Activated CD8-positive, alpha-beta T cell treated with anti-CD3 and anti-CD28 coated beads for 36 hours (primary cell): ENCODE measurements at regions not wholly inside any gene's neighbourhood (a gene's known extent, or its start where the extent isn't known, plus 50 kb on each side); places are given as distances from the start of the nearest gene placed in this dataset.

Experiments
- ATAC-seq: fragments of 200-7000 bp; cut with Tn5 transposase; one replicate; pipeline ENCODE4 v1.10.0; 2021; ENCODE audit warnings: mild to moderate bottlenecking, moderate library complexity
- CTCF ChIA-PET: fragments of 350-600 bp; sonication (Branson Sonifier 250); formaldehyde crosslinking; loops from one replicate; lab custom pipeline; 2021; ENCODE audit warnings: antibody characterized with exemption; lab: Charles Lee
- POLR2A ChIA-PET: fragments of 350-600 bp; sonication (Branson Sonifier 250); formaldehyde crosslinking; loops from one replicate; lab custom pipeline; 2021; ENCODE audit warnings: antibody characterized with exemption; lab: Charles Lee
- DNase-seq: peaks from one replicate; pipeline ENCODE4 v3.0.0-alpha.2; 2020
- H3K27ac Mint-ChIP-seq: one replicate; pipeline ENCODE4 v1.8.0; 2021; ENCODE audit warnings: mild to moderate bottlenecking, mixed read lengths
- H3K27me3 Mint-ChIP-seq: one replicate; pipeline ENCODE4 v1.8.0; 2021; ENCODE audit warnings: mixed read lengths
- H3K36me3 Mint-ChIP-seq: one replicate; pipeline ENCODE4 v1.8.0; 2021; ENCODE audit warnings: low read depth, mixed read lengths
- H3K4me1 Mint-ChIP-seq: one replicate; pipeline ENCODE4 v1.8.0; 2021; ENCODE audit warnings: low read depth, mixed read lengths
- H3K4me3 Mint-ChIP-seq: one replicate; pipeline ENCODE4 v1.8.0; 2021; ENCODE audit warnings: mild to moderate bottlenecking, moderate library complexity, mixed read lengths
- H3K9me3 Mint-ChIP-seq: one replicate; pipeline ENCODE4 v1.8.0; 2021; ENCODE audit warnings: mixed read lengths
- intact Hi-C: fragments of 100-400 bp; cut with micrococcal nuclease; formaldehyde crosslinking; loops from one replicate; pipeline ENCODE4 v1.10.0; 2022
- TF ChIP-seq, protein P1 (sequence below): fragments of 200-600 bp; IDR thresholded peaks from one replicate; pipeline ENCODE4 v1.8.0; 2022; ENCODE audit warnings: antibody characterized with exemption, mild to moderate bottlenecking

DNA sequence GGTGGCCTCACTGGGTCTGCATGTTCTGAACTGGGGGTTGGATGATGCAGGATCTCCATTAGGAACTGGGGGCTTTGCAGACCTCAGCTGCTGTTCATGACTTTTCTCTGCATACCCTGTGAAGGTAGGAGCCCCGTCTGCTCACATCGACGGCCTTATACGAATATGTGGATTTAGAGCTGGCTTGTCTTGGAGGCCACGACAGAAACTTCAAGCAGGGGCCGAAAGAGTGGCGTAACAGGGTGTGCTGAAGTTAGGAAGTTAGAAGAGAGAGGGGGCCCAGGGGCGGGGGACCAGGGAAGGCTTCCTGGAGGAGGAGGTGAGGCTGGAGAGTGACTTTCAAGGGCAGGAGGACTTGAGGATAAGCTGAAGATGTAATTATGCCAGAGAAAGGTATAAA, 144.9 kb downstream of the TSN start:
- Mint-ChIP-seq H3K4me1 (no peaks in the 10 kb centered on the region), H3K27me3 (no peaks in the 10 kb centered on the region), H3K36me3 (no peaks in the 10 kb centered on the region), H3K27ac (no peak overlapping the region), H3K4me3 (no peak overlapping the region), H3K9me3 (no peaks in the 10 kb centered on the region)
- intact Hi-C loops = no loop called here
- ChIA-PET POLR2A (no interaction called here), CTCF (interaction anchor here (1.0 kb wide), 1 partner anchor 14 kb away, joined by 3 read pairs; no protein-coding TSS in a partner anchor)
- TF ChIP-seq, protein P1, sequence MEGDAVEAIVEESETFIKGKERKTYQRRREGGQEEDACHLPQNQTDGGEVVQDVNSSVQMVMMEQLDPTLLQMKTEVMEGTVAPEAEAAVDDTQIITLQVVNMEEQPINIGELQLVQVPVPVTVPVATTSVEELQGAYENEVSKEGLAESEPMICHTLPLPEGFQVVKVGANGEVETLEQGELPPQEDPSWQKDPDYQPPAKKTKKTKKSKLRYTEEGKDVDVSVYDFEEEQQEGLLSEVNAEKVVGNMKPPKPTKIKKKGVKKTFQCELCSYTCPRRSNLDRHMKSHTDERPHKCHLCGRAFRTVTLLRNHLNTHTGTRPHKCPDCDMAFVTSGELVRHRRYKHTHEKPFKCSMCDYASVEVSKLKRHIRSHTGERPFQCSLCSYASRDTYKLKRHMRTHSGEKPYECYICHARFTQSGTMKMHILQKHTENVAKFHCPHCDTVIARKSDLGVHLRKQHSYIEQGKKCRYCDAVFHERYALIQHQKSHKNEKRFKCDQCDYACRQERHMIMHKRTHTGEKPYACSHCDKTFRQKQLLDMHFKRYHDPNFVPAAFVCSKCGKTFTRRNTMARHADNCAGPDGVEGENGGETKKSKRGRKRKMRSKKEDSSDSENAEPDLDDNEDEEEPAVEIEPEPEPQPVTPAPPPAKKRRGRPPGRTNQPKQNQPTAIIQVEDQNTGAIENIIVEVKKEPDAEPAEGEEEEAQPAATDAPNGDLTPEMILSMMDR = no peak
- DNase-seq (no peak), ATAC-seq (no peak)

DNA sequence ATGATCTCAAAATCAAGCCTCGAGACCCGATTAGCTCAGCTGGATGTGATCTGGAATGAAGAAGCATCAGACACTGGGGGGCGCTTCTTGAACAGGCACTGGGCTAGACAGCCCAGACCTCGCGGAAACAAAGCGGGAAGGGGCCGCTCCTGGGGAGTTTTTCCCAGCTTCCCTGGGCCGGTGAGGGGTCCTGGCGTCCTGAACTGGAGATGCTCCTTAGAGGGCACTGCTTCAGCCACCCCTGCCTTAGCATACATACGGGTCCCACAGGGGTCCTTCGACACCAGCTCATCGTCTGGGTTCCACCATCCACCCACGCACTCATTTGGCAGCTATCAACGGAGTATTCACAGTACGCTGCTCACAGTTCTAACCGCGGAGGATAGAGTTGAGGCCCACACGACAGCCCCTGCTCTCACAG, 146.7 kb downstream of the TSN start:
- Mint-ChIP-seq H3K36me3 (no peaks in the 10 kb centered on the region), H3K27me3 (no peaks in the 10 kb centered on the region), H3K27ac (no peak overlapping the region), H3K4me3 (peak overlapping the region; percentile 47), H3K4me1 (no peaks in the 10 kb centered on the region), H3K9me3 (no peaks in the 10 kb centered on the region)
- TF ChIP-seq, protein P1 = no peak
- peak; percentile 66 for ATAC-seq
- ChIA-PET CTCF (no interaction called here), POLR2A (interaction anchor here (0.6 kb wide), 1 partner anchor 166 kb away, joined by 3 read pairs; the partner anchor contains the start of gene NIFK)
- intact Hi-C loops = no loop called here
- peak; percentile 47 for DNase-seq

GRCh38 chr2:121902616-121903015, 147.2 kb downstream of the TSN start:
- TF ChIP-seq, protein P1 = no peak
- Mint-ChIP-seq H3K27me3 (no peaks in the 10 kb centered on the region), H3K27ac (no peak overlapping the region), H3K9me3 (no peaks in the 10 kb centered on the region), H3K4me3 (peak overlapping the region; percentile 47), H3K4me1 (no peaks in the 10 kb centered on the region), H3K36me3 (no peaks in the 10 kb centered on the region)
- intact Hi-C loops = no loop called here
- CTCF ChIA-PET = interaction anchor here (1.3 kb wide), 1 partner anchor 14 kb away, joined by 4 read pairs; no protein-coding TSS in a partner anchor
- DNase-seq (no peak), ATAC-seq (no peak)
- POLR2A ChIA-PET = no interaction called here

- Mint-ChIP-seq H3K27me3 (no peaks in the 10 kb centered on the region), H3K4me1 (no peaks in the 10 kb centered on the region), H3K27ac (no peak overlapping the region), H3K9me3 (no peaks in the 10 kb centered on the region), H3K4me3 (peak overlapping the region; percentile 47), H3K36me3 (no peaks in the 10 kb centered on the region)
- CTCF ChIA-PET = interaction anchor here (1.3 kb wide), 1 partner anchor 15 kb away, joined by 4 read pairs; no protein-coding TSS in a partner anchor
- TF ChIP-seq, protein P1 = no peak
- POLR2A ChIA-PET = no interaction called here
- ATAC-seq (no peak), DNase-seq (no peak)
- intact Hi-C loops = no loop called here
These were observed 147.7 kb downstream of the TSN start for GRCh38 chr2:121903037-121903689.

DNA sequence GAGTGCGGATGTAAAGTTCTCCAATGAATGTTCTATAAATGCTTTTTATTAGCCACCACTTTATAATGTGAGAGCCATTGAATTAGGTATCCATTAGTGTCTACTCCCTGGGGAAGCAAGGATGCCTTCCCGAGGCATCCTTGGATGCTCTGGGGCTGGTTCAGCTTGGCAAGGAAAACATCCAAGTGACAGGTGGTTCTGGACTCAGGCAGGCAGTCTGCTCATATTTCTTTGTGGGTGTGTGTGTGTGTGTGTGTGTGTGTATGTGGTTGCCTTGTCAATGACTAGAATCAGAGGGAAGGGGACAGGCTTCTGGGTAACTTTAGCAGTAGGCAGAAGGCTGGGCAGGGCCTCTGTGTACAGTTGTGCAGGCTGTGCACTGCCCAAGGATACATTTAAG, 149.2 kb downstream of the TSN start:
- no peaks in the 10 kb centered on the region for H3K36me3 Mint-ChIP-seq
- H3K9me3 Mint-ChIP-seq = no peaks in the 10 kb centered on the region
- intact Hi-C loops = no loop called here
- TF ChIP-seq, protein P1 = no peak
- H3K27ac Mint-ChIP-seq = no peak overlapping the region
- DNase-seq (no peak), ATAC-seq (no peak)
- POLR2A ChIA-PET = no interaction called here
- H3K4me3 Mint-ChIP-seq = no peak overlapping the region
- CTCF ChIA-PET = no interaction called here
- H3K27me3 Mint-ChIP-seq = no peaks in the 10 kb centered on the region
- H3K4me1 Mint-ChIP-seq = no peaks in the 10 kb centered on the region
